ENCODE measurements at regions not wholly inside any gene's neighbourhood (a gene's known extent, or its start where the extent isn't known, plus 50 kb on each side); places are given as distances from the start of the nearest gene placed in this dataset.

GRCh38 chr5:23025629-23026233 lies 172.6 kb upstream of the CDH12 start:
- Histone ChIP-seq H3K4me3 (ENCODE audit: low read depth, low read length) (no peak overlapping the region), H3K27me3 (ENCODE audit: control insufficient read depth, insufficient read depth, low read length) (no peaks in the 10 kb centered on the region), H3K36me3 (ENCODE audit: control insufficient read depth, insufficient read depth, low read length) (no peaks in the 10 kb centered on the region)
- FAIRE-seq (no peak), DNase-seq (ENCODE audit: low read depth) (no peak)
- TF ChIP-seq CTCF (IDR thresholded peaks at IDR 0.05; ENCODE audit: insufficient read depth, low read length, severe bottlenecking), result no peak

GRCh38 chr5:23024470-23024869 lies 171.3 kb upstream of the CDH12 start:
- no peaks in the 10 kb centered on the region for H3K36me3 ChIP-seq (ENCODE audit: control insufficient read depth, insufficient read depth, low read length)
- no peaks in the 10 kb centered on the region for H3K27me3 ChIP-seq (ENCODE audit: control insufficient read depth, insufficient read depth, low read length)
- TF ChIP-seq CTCF (IDR thresholded peaks at IDR 0.05; ENCODE audit: insufficient read depth, low read length, severe bottlenecking), result no peak
- DNase-seq (ENCODE audit: low read depth) (no peak), FAIRE-seq (no peak)
- H3K4me3 ChIP-seq (ENCODE audit: low read depth, low read length), result no peak overlapping the region

GRCh38 chr5:23014825-23015224 lies 161.7 kb upstream of the CDH12 start:
- Histone ChIP-seq H3K36me3 (ENCODE audit: control insufficient read depth, insufficient read depth, low read length) (no peaks in the 10 kb centered on the region), H3K27me3 (ENCODE audit: control insufficient read depth, insufficient read depth, low read length) (no peaks in the 10 kb centered on the region), H3K4me3 (ENCODE audit: low read depth, low read length) (no peak overlapping the region)
- TF ChIP-seq CTCF (IDR thresholded peaks at IDR 0.05; ENCODE audit: insufficient read depth, low read length, severe bottlenecking), result no peak
- DNase-seq (ENCODE audit: low read depth) (no peak), FAIRE-seq (no peak)

GRCh38 chr5:23014266-23014665 lies 161.1 kb upstream of the CDH12 start:
- no peak overlapping the region for H3K4me3 ChIP-seq (ENCODE audit: low read depth, low read length)
- H3K27me3 ChIP-seq (ENCODE audit: control insufficient read depth, insufficient read depth, low read length), result no peaks in the 10 kb centered on the region
- H3K36me3 ChIP-seq (ENCODE audit: control insufficient read depth, insufficient read depth, low read length), result no peaks in the 10 kb centered on the region
- DNase-seq (ENCODE audit: low read depth), result no peak
- FAIRE-seq, result no peak
- TF ChIP-seq CTCF (IDR thresholded peaks at IDR 0.05; ENCODE audit: insufficient read depth, low read length, severe bottlenecking), result no peak

GRCh38 chr5:23013395-23013998 lies 160.4 kb upstream of the CDH12 start:
- H3K27me3 ChIP-seq (ENCODE audit: control insufficient read depth, insufficient read depth, low read length), result no peaks in the 10 kb centered on the region
- no peak for DNase-seq (ENCODE audit: low read depth)
- no peaks in the 10 kb centered on the region for H3K36me3 ChIP-seq (ENCODE audit: control insufficient read depth, insufficient read depth, low read length)
- H3K4me3 ChIP-seq (ENCODE audit: low read depth, low read length), result no peak overlapping the region
- no peak for TF ChIP-seq CTCF (IDR thresholded peaks at IDR 0.05; ENCODE audit: insufficient read depth, low read length, severe bottlenecking)
- no peak for FAIRE-seq

GRCh38 chr5:23012842-23013241 lies 159.7 kb upstream of the CDH12 start:
- no peak for TF ChIP-seq CTCF (IDR thresholded peaks at IDR 0.05; ENCODE audit: insufficient read depth, low read length, severe bottlenecking)
- Histone ChIP-seq H3K4me3 (ENCODE audit: low read depth, low read length) (no peak overlapping the region), H3K27me3 (ENCODE audit: control insufficient read depth, insufficient read depth, low read length) (no peaks in the 10 kb centered on the region), H3K36me3 (ENCODE audit: control insufficient read depth, insufficient read depth, low read length) (no peaks in the 10 kb centered on the region)
- DNase-seq (ENCODE audit: low read depth), result no peak
- no peak for FAIRE-seq

All from bronchial epithelial cell (primary cell).